ENCODE measurements at regions not wholly inside any gene's neighbourhood (a gene's known extent, or its start where the extent isn't known, plus 50 kb on each side); places are given as distances from the start of the nearest gene placed in this dataset.
"Not testable (repeated sequence)": the region's sequence is repeated elsewhere in the genome, so short reads cannot be mapped to it uniquely, and the experiment has no call there.

- not testable (repeated sequence) for DNase-seq (ENCODE audit: low read depth)
Observed at GRCh38 chr20:22734946-22735647, 150.7 kb upstream of the FOXA2 start.

GRCh38 chr20:22740829-22741228 is 156.5 kb upstream of the FOXA2 start:
- DNase-seq (ENCODE audit: low read depth): no peak

GRCh38 chr20:22744341-22745193 is 160.2 kb upstream of the FOXA2 start:
- no peak for DNase-seq (ENCODE audit: low read depth)

GRCh38 chr20:22745194-22745500 is 160.8 kb upstream of the FOXA2 start:
- DNase-seq (ENCODE audit: low read depth): no peak

- no peak for DNase-seq (ENCODE audit: low read depth)
Observed at GRCh38 chr20:22746957-22747356, 162.6 kb upstream of the FOXA2 start.

- no peak for DNase-seq (ENCODE audit: low read depth)
Observed at GRCh38 chr20:22752324-22752723, 168.0 kb upstream of the FOXA2 start.

GRCh38 chr20:22757424-22758183 is 173.2 kb upstream of the FOXA2 start:
- no peak for DNase-seq (ENCODE audit: low read depth)

GRCh38 chr20:22758815-22759214 is 174.4 kb upstream of the FOXA2 start:
- DNase-seq (ENCODE audit: low read depth): no peak

GRCh38 chr20:22762576-22763256 is 178.3 kb upstream of the FOXA2 start:
- DNase-seq (ENCODE audit: low read depth): no peak

- DNase-seq (ENCODE audit: low read depth): no peak
Observed at GRCh38 chr20:22763257-22763906, 179.0 kb upstream of the FOXA2 start.

GRCh38 chr20:22768266-22769178 is 184.2 kb upstream of the FOXA2 start:
- no peak for DNase-seq (ENCODE audit: low read depth)

- DNase-seq (ENCODE audit: low read depth): no peak
Observed at GRCh38 chr20:22770241-22770800, 185.9 kb upstream of the FOXA2 start.

GRCh38 chr20:22771706-22772105 is 187.3 kb upstream of the FOXA2 start:
- no peak for DNase-seq (ENCODE audit: low read depth)

GRCh38 chr20:22773344-22773743 is 189.0 kb upstream of the FOXA2 start:
- DNase-seq (ENCODE audit: low read depth): no peak

GRCh38 chr20:22775256-22775655 is 190.9 kb upstream of the FOXA2 start:
- no peak for DNase-seq (ENCODE audit: low read depth)

- no peak for DNase-seq (ENCODE audit: low read depth)
Observed at GRCh38 chr20:22775671-22776139, 191.3 kb upstream of the FOXA2 start.

GRCh38 chr20:22776369-22776768 is 192.0 kb upstream of the FOXA2 start:
- DNase-seq (ENCODE audit: low read depth): no peak

GRCh38 chr20:22779878-22780277 is 195.5 kb upstream of the FOXA2 start:
- DNase-seq (ENCODE audit: low read depth): no peak

- DNase-seq (ENCODE audit: low read depth): no peak
Observed at GRCh38 chr20:22781869-22782268, 197.5 kb upstream of the FOXA2 start.

- DNase-seq (ENCODE audit: low read depth): no peak
Observed at GRCh38 chr20:22789676-22790075, 205.3 kb upstream of the FOXA2 start.

All from GM04504 (cell line).